GM13976 (cell line): ENCODE measurements at regions not wholly inside any gene's neighbourhood (a gene's known extent, or its start where the extent isn't known, plus 50 kb on each side); places are given as distances from the start of the nearest gene placed in this dataset.

Source experiments
- DNase-seq: peaks from one replicate; pipeline ENCODE4 v3.0.0; 2012; ENCODE audit warnings: low spot score
- in situ Hi-C: fragments of 300-500 bp; cut with MboI; formaldehyde crosslinking; loops from one replicate; pipeline ENCODE4 v1.12.0; 2022; ENCODE audit warnings: low sequenced_read_pairs, mixed read lengths, inconsistent platforms; ENCODE audit not compliant: unreplicated experiment
- TF ChIP-seq, protein P1 (sequence below): IDR thresholded peaks from 2 replicates; pipeline ENCODE4 v1.5.1; 2012; ENCODE audit warnings: borderline replicate concordance, mild to moderate bottlenecking; ENCODE audit not compliant: insufficient read depth; ENCODE audit errors: extremely low read depth, missing control alignments, control extremely low read depth

DNA sequence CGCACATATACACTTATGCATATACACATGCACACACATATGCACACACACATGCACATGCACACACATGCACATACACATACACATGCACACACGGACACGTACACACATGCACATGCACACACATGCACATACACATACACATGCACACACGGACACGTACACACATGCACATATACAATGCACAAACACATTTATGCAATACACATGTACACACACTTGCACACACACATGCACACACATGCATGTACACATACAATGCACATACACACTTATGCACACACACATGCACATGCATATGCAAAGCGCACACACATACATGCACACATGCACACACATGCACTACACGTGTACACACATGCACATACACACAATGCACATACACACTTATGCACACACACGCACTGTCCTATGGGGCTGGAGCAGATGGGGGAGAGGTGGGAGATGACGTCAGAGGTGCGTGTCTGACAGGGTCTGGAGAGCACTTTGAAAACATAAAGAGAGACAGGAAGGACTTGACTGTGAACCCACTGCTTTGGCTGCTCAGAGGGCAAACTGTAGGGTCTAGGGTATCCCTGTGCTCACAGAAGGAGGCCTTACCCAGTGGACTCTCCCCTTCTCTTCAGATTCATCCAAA lies 108.2 kb downstream of the UQCRFS1 start:
- in situ Hi-C loops = no loop called here
- no peak for DNase-seq
- TF ChIP-seq, protein P1, sequence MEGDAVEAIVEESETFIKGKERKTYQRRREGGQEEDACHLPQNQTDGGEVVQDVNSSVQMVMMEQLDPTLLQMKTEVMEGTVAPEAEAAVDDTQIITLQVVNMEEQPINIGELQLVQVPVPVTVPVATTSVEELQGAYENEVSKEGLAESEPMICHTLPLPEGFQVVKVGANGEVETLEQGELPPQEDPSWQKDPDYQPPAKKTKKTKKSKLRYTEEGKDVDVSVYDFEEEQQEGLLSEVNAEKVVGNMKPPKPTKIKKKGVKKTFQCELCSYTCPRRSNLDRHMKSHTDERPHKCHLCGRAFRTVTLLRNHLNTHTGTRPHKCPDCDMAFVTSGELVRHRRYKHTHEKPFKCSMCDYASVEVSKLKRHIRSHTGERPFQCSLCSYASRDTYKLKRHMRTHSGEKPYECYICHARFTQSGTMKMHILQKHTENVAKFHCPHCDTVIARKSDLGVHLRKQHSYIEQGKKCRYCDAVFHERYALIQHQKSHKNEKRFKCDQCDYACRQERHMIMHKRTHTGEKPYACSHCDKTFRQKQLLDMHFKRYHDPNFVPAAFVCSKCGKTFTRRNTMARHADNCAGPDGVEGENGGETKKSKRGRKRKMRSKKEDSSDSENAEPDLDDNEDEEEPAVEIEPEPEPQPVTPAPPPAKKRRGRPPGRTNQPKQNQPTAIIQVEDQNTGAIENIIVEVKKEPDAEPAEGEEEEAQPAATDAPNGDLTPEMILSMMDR = no peak

DNA sequence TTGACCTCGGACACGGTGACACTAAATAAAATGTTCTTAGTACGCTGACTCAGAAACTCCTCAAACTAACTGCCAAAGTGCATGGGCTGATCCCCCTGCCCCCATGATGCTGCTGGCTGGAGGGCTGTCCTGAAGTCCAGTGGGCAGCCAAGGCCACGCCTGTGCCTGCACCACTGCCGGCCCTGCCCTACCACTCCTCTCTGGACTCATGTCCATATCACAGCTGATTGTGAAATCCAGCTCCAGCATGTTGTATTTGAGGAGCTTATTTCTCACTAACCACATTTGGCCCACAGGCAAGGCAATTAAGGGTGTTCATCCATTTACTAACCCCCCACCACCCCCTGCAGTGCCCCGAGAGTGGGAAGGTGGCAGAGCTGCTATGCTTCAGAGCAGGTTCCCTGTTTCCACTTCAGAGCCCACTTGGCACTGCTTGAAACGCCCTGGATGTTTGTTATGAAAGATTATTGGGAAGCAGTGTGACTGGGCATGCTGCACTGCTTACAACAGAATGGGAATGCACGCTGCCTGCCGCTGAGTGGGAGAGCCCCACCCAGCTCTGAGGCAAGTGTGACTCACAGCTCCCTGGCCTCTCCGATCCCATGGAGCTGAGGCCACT lies 114.0 kb downstream of the UQCRFS1 start:
- in situ Hi-C loops = no loop called here
- DNase-seq = no peak

DNA sequence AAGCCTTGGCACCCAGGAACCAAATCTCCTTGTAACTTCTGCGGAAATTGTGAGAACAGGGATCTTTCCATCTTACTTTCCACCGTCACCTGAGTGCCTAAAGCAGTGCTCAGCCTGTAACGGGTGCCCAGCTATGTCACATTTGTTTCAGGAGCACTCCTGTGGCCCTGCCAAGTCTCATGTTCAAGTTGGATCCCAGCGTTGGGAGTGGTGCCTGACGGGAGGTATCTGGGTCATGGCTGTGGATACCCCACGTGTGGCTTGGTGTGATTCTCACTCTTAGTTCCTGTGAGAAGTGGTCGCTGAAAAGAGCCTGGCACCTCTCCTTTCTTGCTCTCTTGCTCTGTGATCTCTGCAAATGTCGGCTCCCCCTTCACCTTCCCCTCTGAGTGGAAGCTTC lies 114.9 kb downstream of the UQCRFS1 start:
- no peak for DNase-seq
- TF ChIP-seq, protein P1 = no peak
- in situ Hi-C loops = no loop called here

More for the DNA sequence above, 114.0 kb downstream of the UQCRFS1 start:
- TF ChIP-seq, protein P1 = no peak

DNA sequence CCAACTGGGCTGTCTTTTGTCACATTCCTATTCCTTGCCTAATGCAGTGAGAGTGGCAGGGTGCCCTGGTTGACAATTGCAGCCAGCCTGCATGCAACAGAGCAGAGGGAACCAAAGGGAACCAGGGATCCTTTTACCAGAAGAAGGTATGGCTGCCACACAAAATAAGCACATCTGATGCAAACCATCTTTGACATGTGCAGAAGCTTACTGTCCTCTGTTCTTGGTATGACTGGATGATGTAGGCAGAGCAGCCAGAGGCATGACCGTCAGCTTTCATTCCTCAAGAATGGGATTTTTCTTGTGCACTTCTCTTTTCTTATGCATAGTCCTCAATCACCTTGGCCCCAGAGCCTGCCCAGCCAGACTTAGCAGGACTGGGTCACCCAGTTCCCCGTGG lies 116.1 kb downstream of the UQCRFS1 start:
- in situ Hi-C loops = no loop called here
- no peak for DNase-seq
- TF ChIP-seq, protein P1 = no peak

DNA sequence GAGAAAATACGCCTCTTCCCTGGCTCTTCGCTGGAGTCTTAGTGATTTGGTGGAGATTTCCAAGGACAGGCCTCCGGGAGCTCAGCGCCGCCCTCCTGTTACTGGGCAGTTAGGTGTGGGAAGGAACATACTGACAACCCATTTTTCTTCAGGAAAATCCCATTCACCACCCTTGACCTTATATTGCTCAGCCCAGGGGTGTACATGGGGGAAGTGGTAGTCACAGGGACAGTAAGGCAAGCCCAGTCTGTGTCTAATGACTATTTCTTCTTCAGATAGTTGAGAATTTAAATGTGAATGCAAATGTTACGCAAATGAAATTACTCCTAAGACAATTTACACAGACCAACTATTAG lies 119.4 kb downstream of the UQCRFS1 start:
- TF ChIP-seq, protein P1 = no peak
- DNase-seq = no peak
- in situ Hi-C loops = no loop called here

DNA sequence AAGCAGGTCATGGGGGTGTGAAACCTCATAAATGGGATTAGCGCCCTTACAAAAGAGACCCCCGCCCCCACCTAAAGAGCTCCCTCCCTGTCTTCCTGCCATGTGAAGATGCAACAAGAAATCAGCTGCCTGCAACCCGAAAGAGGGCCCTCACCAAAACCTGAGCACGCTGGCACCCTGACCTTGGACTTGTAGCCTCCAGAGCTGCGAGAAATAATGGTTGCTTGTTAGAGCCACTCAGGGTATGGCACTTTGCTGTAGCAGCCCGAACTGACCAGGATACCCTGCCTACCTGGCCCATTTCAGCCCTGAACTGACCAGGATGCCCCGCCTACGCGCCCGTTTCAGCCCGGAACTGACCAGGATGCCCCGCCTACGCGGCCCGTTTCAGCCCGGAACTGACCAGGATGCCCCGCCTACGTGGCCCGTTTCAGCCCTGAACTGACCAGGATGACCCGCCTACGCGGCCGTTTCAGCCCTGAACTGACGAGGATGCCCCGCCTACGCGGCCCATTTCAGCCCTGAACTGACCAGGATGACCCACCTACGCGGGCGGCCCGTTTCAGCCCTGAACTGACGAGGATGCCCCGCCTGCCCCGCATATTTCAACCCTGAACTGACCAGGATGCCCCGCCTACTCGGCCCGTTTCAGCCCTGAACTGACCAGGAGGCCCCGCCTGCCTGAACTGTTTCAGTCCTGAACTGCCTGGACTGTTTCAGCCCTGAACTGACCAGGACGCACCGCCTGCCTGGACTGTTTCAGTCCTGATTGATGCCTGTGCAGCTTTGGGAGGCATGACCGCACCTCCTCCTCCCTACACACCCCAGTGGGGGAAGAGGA lies 120.0 kb downstream of the UQCRFS1 start:
- no peak for DNase-seq
- TF ChIP-seq, protein P1 = no peak
- in situ Hi-C loops = no loop called here
